Kidney glomerular epithelial cell (primary cell): ENCODE measurements at regions not wholly inside any gene's neighbourhood (a gene's known extent, or its start where the extent isn't known, plus 50 kb on each side); places are given as distances from the start of the nearest gene placed in this dataset.

Experiments used
- DNase-seq: peaks from one replicate; lab custom pipeline; 2025; lab: John Stamatoyannopoulos, UW

GRCh38 chr13:100940658-100941057, 266.1 kb upstream of the TMTC4 start:
- DNase-seq, result no peak

- no peak for DNase-seq
These were observed 259.2 kb upstream of the TMTC4 start for GRCh38 chr13:100933841-100934240.

DNA sequence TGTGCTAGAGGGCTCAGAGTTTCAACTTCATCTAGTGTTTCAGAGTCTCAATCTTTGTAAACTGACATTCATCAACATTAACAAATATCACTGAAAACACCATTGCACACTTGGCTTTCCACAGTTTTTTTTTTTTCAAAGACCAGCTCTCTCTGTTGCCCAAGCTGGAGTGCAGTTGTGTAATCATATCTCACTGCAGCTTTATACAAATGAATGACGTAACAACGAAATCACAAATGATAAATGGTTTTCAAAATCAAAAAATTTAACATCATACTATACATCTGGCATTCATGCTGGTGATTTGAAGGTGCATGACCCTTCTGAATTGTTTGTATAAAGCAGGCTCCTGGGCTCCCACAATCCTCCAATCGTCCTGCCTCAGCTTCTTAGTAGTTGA, 248.0 kb upstream of the TMTC4 start:
- no peak for DNase-seq

- DNase-seq, result no peak
These were observed 246.5 kb upstream of the TMTC4 start for GRCh38 chr13:100921139-100921538.

- DNase-seq, result no peak
These were observed 242.4 kb upstream of the TMTC4 start for GRCh38 chr13:100917011-100917410.

- DNase-seq, result no peak
These were observed 238.5 kb upstream of the TMTC4 start for GRCh38 chr13:100913143-100913542.

DNA sequence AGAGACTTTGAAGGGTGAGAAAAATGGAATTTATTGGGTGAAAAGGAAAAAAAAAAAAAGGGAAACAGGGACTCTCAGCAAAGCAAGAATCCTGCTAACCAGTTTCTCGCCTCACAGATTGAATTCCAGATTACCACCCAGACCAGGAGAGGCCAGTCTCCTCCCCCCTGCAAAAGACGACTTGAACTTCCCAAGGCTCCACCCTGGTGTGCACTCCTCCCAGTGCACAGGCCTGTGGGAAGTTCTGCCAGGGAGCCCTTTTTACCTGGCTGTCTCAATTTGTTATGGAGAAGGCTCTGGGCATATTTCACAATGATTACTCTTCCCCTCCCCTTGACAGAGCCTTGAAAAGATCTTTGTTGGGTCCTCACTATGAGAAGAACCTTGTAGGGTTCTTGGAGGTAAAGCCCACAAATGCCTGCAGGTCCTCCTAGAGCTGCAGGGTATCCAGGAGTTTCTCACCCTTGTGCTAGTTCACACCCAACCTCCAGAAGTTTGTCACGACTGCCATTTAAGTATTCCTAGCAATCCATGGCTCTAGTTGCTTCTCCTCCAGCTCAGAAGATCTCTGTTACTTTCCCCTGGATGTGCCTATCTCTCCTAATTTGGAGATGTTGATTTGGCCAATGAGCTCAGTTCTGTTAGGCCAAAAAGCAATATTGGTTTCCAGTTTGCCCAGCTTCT, 229.8 kb upstream of the TMTC4 start:
- no peak for DNase-seq

DNA sequence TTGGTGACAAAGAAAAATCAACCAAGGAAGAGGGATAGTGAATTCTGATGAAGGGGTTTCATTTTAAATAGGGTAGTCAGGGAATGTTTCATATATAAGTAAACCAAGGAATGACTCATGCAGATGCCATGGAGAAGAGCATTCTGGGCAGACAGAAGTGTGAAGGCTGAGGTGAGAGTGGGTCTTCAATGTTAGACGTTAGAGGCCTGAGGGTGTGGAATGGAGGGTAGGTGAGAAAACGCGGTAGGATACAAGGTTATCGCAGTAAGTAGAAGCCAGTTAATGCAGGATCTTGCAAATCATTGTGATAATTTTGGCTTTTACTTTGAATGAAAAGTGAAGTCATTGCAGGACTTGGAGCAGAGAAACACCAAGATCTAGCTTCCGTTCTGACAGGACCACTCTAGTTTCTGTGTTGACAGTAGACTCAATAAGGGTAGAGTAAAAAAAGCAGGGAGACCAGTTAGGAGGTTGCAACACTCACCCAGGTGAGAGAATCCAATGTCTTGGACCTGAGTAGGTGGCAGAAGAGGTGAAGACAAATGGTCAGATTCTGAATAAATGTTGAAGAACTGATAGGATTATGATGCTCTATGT, 225.2 kb upstream of the TMTC4 start:
- no peak for DNase-seq

GRCh38 chr13:100898431-100898830, 223.8 kb upstream of the TMTC4 start:
- DNase-seq, result no peak

GRCh38 chr13:100895651-100896050, 221.1 kb upstream of the TMTC4 start:
- DNase-seq, result no peak

- no peak for DNase-seq
These were observed 218.4 kb upstream of the TMTC4 start for GRCh38 chr13:100892981-100893380.

DNA sequence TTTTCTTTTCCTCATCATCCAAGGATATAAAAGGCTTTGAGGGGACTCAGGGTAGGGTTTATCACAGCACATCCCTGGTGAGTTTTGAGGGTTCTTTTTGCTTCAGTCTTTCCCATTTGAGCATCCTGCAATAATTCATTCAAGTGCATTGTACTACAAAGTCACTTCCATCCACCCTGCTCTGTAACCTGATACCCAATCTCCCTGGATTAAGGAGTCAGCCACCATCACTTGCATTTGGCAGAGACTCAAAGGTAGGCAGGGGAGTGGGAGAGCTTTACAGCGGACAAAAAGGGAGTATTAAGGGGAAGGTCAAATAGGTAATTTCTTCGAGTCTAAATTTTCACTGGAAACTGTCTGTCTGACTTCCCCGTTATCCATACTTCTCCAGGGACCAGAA, 216.1 kb upstream of the TMTC4 start:
- DNase-seq, result no peak

GRCh38 chr13:100887729-100888151, 213.1 kb upstream of the TMTC4 start:
- no peak for DNase-seq

DNA sequence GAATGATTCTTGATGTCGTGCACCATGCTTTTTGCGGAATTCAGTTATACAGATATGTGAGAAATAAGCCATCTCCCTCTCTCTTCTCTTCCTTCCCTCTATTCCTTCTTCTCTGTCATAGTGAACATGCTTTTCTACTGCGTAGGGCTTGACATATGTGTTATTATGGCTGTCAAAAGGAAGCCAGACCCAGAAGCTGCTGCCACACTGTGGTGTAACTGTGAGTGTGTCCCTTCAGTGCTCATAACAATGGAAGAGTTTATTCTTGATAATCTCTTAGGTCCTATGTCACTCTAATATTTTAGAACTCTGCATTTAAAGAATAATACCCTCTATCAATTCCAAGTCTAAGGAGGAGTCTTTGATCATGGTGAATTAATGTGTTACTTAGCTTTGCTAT, 208.9 kb upstream of the TMTC4 start:
- no peak for DNase-seq

GRCh38 chr13:100881291-100881864, 206.8 kb upstream of the TMTC4 start:
- DNase-seq, result no peak

- DNase-seq, result no peak
These were observed 205.6 kb upstream of the TMTC4 start for GRCh38 chr13:100880166-100880565.

DNA sequence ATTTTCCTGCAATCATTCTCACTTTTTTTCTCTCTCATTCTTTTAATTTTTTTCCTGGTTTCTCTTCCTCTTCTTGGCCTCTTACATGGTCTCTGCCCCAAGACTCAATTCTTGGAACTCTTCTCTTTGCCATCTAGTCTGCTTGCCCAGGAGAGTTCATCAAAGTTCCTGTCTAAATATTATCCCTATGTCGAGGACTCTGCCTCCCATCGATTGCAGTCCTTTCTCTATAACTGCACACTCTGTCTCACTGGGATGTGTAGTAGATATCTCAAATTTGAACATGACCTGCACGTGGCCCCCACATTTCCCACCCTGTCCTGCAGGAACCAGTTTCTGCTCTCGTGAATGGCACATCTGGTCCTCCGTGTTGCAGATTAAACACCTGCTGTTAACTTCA, 204.7 kb upstream of the TMTC4 start:
- no peak for DNase-seq

DNA sequence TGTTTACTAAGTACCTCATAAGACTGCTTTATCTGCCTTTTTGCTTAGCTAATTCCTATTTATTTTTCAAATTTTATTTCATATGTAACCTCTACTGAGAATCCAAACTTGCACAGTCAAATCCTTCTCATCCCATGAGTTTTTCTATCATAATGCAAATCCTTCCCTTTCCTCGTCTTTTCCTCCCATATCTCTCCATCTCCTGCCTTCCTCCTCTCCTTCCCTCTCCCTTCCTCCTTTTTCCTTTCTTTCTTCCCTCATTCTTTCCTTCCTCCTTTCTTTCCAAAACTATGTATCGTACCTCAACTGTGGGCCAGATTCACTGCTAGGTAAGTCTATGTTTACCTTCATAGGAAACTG, 201.4 kb upstream of the TMTC4 start:
- no peak for DNase-seq

- peak; percentile 70 for DNase-seq
These were observed 200.9 kb upstream of the TMTC4 start for GRCh38 chr13:100875392-100876043.

- DNase-seq, result no peak
These were observed 198.2 kb upstream of the TMTC4 start for GRCh38 chr13:100872761-100873160.

DNA sequence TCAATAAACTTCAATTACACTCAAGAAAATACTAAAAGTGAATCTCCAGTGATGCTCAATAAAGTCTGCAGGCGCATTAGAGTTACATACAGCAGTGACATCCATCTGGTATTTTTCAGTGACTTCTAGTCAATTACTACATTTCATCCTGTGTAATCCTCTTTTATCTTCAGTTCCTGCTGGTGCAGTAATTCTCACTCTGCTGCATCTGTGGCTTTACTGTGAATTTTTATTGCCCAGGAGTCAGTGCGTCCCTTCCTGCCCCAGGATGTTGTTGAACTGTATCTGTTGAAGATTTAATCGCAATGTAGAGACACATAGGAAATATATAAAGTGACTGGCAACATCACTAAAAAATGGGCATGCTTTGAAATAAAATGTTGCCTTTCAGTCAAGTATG, 196.3 kb upstream of the TMTC4 start:
- DNase-seq, result no peak

DNA sequence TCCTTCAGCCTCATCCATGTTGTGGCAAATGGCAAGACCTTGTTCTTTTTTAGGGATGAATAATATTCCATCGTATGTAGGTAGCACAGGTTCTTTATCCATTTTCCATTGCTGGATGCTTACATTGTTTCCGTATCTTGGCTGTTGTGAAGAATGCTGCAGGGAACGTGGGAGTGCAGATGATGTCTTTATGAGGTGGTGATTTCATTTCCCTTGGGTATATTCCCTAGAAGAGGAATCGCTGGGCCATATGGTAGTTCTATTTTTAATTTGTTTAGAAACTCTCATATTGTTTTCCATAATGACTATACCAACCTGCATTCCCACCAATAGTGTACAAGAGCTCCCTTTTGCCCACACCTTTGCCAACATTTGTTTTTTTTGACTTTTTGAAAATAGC, 186.3 kb upstream of the TMTC4 start:
- no peak for DNase-seq

DNA sequence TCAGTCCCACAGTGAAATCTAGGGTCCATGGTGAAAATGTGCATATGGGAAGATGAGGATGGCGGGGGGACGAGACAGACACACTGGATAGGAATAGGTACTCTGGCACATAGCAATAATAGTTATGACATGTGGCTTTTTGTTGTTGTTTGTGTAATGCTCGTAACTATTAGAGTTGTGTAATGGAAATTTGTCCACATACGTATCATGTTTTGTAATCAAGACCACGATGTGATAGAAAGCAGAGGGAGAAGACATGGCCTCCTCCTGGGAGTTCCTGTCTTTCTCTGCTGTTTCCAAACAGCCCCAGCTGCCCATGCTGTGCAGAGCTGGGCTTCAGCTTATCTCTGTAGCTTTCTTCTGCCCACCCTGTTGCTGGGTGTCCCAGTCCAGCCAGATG, 185.3 kb upstream of the TMTC4 start:
- DNase-seq, result no peak
